ENCODE measurements at regions not wholly inside any gene's neighbourhood (a gene's known extent, or its start where the extent isn't known, plus 50 kb on each side); places are given as distances from the start of the nearest gene placed in this dataset.

- TF ChIP-seq CTCF (IDR thresholded peaks at IDR 0.05): no peak
- TF ChIP-seq POLR2A (IDR thresholded peaks at IDR 0.05): no peak
These were observed 209.0 kb downstream of the TTLL2 start for GRCh38 chr6:167533851-167534250.

Measured in lower leg skin (tissue), 3 donors.